ENCODE measurements at regions not wholly inside any gene's neighbourhood (a gene's known extent, or its start where the extent isn't known, plus 50 kb on each side); places are given as distances from the start of the nearest gene placed in this dataset.

- TF ChIP-seq, protein P1, sequence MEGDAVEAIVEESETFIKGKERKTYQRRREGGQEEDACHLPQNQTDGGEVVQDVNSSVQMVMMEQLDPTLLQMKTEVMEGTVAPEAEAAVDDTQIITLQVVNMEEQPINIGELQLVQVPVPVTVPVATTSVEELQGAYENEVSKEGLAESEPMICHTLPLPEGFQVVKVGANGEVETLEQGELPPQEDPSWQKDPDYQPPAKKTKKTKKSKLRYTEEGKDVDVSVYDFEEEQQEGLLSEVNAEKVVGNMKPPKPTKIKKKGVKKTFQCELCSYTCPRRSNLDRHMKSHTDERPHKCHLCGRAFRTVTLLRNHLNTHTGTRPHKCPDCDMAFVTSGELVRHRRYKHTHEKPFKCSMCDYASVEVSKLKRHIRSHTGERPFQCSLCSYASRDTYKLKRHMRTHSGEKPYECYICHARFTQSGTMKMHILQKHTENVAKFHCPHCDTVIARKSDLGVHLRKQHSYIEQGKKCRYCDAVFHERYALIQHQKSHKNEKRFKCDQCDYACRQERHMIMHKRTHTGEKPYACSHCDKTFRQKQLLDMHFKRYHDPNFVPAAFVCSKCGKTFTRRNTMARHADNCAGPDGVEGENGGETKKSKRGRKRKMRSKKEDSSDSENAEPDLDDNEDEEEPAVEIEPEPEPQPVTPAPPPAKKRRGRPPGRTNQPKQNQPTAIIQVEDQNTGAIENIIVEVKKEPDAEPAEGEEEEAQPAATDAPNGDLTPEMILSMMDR (tag by site-specific recombination; IDR thresholded peaks at IDR 0.05) = no peak
- TF ChIP-seq ZNF747 (tag by site-specific recombination; IDR thresholded peaks at IDR 0.05) (no peak), ZNF274 (IDR thresholded peaks at IDR 0.05; ENCODE audit: low read length) (no peak), ZNF274 (tag by site-specific recombination; IDR thresholded peaks at IDR 0.05; ENCODE audit: borderline replicate concordance) (no peak), ZNF830 (tag by site-specific recombination; IDR thresholded peaks at IDR 0.05; ENCODE audit: low read depth) (no peak), ZNF24 (tag by site-specific recombination; IDR thresholded peaks at IDR 0.05) (no peak), ZNF398 (tag by site-specific recombination; IDR thresholded peaks at IDR 0.05) (no peak), REST (tag by site-specific recombination; IDR thresholded peaks at IDR 0.05) (no peak), SP3 (tag by site-specific recombination; IDR thresholded peaks at IDR 0.05) (no peak), HOXA7 (CRISPR knock-in tag; IDR thresholded peaks at IDR 0.05; ENCODE audit: borderline replicate concordance) (no peak), MZF1 (tag by site-specific recombination; IDR thresholded peaks at IDR 0.05; ENCODE audit: borderline replicate concordance) (no peak), MYNN (tag by site-specific recombination; IDR thresholded peaks at IDR 0.05; ENCODE audit: borderline replicate concordance) (no peak), ZNF302 (tag by site-specific recombination; IDR thresholded peaks at IDR 0.05; ENCODE audit: low read depth) (no peak), ZFHX2 (tag by site-specific recombination; conservative IDR thresholded peaks at IDR 0.05) (no peak)
- TF ChIP-seq, protein P2, sequence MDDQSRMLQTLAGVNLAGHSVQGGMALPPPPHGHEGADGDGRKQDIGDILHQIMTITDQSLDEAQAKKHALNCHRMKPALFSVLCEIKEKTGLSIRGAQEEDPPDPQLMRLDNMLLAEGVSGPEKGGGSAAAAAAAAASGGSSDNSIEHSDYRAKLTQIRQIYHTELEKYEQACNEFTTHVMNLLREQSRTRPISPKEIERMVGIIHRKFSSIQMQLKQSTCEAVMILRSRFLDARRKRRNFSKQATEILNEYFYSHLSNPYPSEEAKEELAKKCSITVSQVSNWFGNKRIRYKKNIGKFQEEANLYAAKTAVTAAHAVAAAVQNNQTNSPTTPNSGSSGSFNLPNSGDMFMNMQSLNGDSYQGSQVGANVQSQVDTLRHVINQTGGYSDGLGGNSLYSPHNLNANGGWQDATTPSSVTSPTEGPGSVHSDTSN (CRISPR knock-in tag; IDR thresholded peaks at IDR 0.05) = no peak
These were observed 102.3 kb upstream of the TRPC7 start for GRCh38 chr5:136467632-136468031.

Data from HEK293 (cell line).